ENCODE measurements at regions not wholly inside any gene's neighbourhood (a gene's known extent, or its start where the extent isn't known, plus 50 kb on each side); places are given as distances from the start of the nearest gene placed in this dataset.

DNA sequence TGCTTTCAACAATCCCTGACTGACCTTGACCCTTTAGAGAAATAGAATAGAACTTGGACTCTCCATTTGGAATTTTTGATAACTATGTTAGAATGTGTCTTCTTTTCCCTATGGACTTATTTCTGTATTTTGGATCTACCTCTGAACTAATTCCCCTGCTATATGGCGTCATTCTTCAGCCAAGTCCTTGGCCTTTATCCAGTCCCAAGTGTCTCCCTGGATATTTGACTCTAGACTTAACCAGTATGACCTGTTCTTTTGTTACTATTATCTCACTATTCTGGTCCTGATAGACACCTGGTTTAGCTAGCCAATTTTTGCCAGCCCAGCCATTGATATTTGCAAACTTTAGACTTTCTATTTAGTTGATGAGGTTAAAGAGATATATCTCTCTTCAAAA lies 186.8 kb downstream of the KCNS3 start:
- DNase-seq, result no peak
- H3K27ac ChIP-seq, result no peak overlapping the region
- H3K36me3 ChIP-seq, result no peaks in the 10 kb centered on the region
- H3K4me1 ChIP-seq, result no peaks in the 10 kb centered on the region
- no peaks in the 10 kb centered on the region for H3K9me3 ChIP-seq
- intact Hi-C loops (cut with DNase I), result no loop called here
- no peaks in the 10 kb centered on the region for H3K27me3 ChIP-seq
- no peak overlapping the region for H3K4me3 ChIP-seq
- TF ChIP-seq, protein P1, sequence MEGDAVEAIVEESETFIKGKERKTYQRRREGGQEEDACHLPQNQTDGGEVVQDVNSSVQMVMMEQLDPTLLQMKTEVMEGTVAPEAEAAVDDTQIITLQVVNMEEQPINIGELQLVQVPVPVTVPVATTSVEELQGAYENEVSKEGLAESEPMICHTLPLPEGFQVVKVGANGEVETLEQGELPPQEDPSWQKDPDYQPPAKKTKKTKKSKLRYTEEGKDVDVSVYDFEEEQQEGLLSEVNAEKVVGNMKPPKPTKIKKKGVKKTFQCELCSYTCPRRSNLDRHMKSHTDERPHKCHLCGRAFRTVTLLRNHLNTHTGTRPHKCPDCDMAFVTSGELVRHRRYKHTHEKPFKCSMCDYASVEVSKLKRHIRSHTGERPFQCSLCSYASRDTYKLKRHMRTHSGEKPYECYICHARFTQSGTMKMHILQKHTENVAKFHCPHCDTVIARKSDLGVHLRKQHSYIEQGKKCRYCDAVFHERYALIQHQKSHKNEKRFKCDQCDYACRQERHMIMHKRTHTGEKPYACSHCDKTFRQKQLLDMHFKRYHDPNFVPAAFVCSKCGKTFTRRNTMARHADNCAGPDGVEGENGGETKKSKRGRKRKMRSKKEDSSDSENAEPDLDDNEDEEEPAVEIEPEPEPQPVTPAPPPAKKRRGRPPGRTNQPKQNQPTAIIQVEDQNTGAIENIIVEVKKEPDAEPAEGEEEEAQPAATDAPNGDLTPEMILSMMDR (IDR thresholded peaks at IDR 0.05), result no peak
- no peak overlapping the region for H3K9ac ChIP-seq (ENCODE audit: low read depth in 2 of 2, low read length in 2 of 2)

GRCh38 chr2:18063826-18064470 lies 185.5 kb downstream of the KCNS3 start:
- Histone ChIP-seq H3K36me3 (no peaks in the 10 kb centered on the region), H3K27ac (no peak overlapping the region), H3K4me1 (no peaks in the 10 kb centered on the region), H3K9ac (ENCODE audit: low read depth in 2 of 2, low read length in 2 of 2) (no peak overlapping the region), H3K9me3 (no peaks in the 10 kb centered on the region), H3K27me3 (no peaks in the 10 kb centered on the region), H3K4me3 (no peak overlapping the region)
- TF ChIP-seq, protein P1 (IDR thresholded peaks at IDR 0.05), result no peak
- intact Hi-C loops (cut with DNase I), result no loop called here
- DNase-seq, result no peak

DNA sequence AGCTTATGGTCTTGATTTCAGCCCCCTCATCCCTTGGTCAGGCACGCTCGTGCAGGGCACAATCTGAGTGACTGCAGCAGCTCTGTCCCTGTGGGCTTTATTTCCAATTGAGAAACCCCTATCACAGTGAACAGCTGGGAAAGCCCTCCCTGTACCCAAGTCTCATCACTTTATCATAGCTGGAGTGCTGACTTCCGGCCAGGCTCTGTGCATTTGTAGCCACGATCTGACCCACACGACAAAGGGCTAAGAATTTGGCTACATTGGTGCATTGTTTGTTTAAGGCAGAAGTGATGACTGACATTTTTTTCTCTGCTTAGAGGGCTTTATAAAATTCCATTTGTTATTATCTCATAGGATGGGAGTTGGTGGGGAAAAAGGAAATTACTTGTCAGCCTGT lies 184.4 kb downstream of the KCNS3 start:
- Histone ChIP-seq H3K27me3 (peaks cover 4% of the 10 kb centered on the region), H3K9me3 (no peaks in the 10 kb centered on the region), H3K36me3 (no peaks in the 10 kb centered on the region), H3K9ac (ENCODE audit: low read depth in 2 of 2, low read length in 2 of 2) (no peak overlapping the region), H3K4me3 (no peak overlapping the region), H3K27ac (no peak overlapping the region), H3K4me1 (no peaks in the 10 kb centered on the region)
- intact Hi-C loops (cut with DNase I), result no loop called here
- no peak for DNase-seq
- TF ChIP-seq, protein P1 (IDR thresholded peaks at IDR 0.05), result no peak

GRCh38 chr2:18061717-18062116 lies 183.2 kb downstream of the KCNS3 start:
- intact Hi-C loops (cut with DNase I), result no loop called here
- H3K4me1 ChIP-seq, result no peaks in the 10 kb centered on the region
- TF ChIP-seq, protein P1 (IDR thresholded peaks at IDR 0.05), result no peak
- DNase-seq, result no peak
- H3K36me3 ChIP-seq, result no peaks in the 10 kb centered on the region
- H3K9ac ChIP-seq (ENCODE audit: low read depth in 2 of 2, low read length in 2 of 2), result no peak overlapping the region
- H3K9me3 ChIP-seq, result no peaks in the 10 kb centered on the region
- H3K27ac ChIP-seq, result no peak overlapping the region
- H3K27me3 ChIP-seq, result peaks cover 4% of the 10 kb centered on the region
- H3K4me3 ChIP-seq, result no peak overlapping the region

- Histone ChIP-seq H3K4me3 (no peak overlapping the region), H3K9ac (ENCODE audit: low read depth in 2 of 2, low read length in 2 of 2) (no peak overlapping the region), H3K27ac (no peak overlapping the region), H3K9me3 (no peaks in the 10 kb centered on the region), H3K27me3 (peaks cover 4% of the 10 kb centered on the region), H3K4me1 (no peaks in the 10 kb centered on the region), H3K36me3 (no peaks in the 10 kb centered on the region)
- TF ChIP-seq, protein P1 (IDR thresholded peaks at IDR 0.05), result no peak
- intact Hi-C loops (cut with DNase I), result no loop called here
- DNase-seq, result no peak
Observed at GRCh38 chr2:18057657-18058056, 179.2 kb downstream of the KCNS3 start.

Data from colonic mucosa (tissue), 4 donors.